Left colon (tissue), 2 donors: ENCODE measurements at regions not wholly inside any gene's neighbourhood (a gene's known extent, or its start where the extent isn't known, plus 50 kb on each side); places are given as distances from the start of the nearest gene placed in this dataset.

ENCODE experiments used
- ATAC-seq: fragments of 200-7000 bp; cut with Tn5 transposase; one replicate; pipeline ENCODE4 v1.9.1; 2020; ENCODE audit warnings: mild to moderate bottlenecking, moderate library complexity
- DNase-seq, 2 donors: peaks; one replicate each; pipeline ENCODE4 v3.0.0-alpha.2; 2020
- intact Hi-C, 2 donors: fragments of 100-400 bp; cut with DNase I in 1 of 2; cut with micrococcal nuclease in 1 of 2; formaldehyde crosslinking; loops; one replicate each; pipeline versions ENCODE4 v1.11.2 to v1.14.0; 2022; cut with DNase I, micrococcal nuclease
- donor health status: DM: no; HTN: no; CAD: no.
- donor health status: DM: yes; HTN: yes; CAD: no.

DNA sequence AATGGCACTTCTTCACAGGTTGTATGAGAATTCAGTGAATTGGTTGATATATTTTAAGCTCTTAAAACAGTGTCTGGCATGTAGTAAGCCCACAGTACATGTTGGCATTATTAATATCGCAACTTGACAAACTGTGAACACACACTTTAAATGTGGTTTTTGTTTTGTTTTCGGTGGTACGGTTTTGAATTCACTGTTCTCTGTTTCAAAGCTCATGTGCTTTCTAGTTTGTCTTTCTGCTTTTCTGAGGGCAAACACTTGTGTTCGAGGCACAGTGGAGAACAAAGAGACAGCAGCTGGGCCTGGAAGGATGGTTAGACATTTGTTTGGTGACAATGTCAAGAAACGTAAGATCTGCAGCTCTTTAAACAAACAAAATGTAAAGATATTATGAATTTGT lies 276.5 kb upstream of the MC4R start:
- ATAC-seq = no peak

DNA sequence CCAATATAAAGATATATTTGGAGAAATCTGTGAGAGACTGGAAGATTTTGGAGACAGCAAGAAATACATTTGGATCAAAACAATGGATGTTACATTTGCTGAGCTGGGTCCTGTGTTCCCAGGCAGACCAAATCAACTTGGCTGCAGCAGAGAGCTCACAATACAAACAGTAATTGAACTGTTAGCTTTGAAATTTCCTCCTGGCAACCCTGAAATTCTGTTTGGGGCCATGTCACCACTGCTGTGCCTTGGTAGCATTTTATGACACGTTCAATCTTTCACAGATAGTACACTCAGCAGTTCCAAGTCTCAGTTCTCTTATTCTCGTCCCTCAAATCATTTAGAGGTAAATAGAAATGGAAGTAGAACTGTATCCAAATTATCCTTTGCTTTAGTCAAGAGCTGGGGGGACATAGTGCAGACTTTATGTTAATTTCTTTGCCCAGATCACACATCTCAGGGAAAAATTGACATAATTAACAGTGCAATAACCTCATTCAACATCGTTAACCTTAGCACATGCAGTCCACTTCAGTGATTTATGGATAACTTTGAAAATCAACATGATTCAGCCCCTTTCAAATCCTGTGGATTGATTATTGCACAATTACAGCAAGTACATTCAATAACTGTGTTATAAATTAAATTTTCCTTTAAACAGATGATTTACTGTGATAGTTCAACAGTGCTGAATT lies 277.4 kb upstream of the MC4R start:
- intact Hi-C loops = no loop called here
- DNase-seq (no peak), ATAC-seq (no peak)

More for the DNA sequence above, 276.5 kb upstream of the MC4R start:
- DNase-seq = no peak
- intact Hi-C loops = no loop called here

DNA sequence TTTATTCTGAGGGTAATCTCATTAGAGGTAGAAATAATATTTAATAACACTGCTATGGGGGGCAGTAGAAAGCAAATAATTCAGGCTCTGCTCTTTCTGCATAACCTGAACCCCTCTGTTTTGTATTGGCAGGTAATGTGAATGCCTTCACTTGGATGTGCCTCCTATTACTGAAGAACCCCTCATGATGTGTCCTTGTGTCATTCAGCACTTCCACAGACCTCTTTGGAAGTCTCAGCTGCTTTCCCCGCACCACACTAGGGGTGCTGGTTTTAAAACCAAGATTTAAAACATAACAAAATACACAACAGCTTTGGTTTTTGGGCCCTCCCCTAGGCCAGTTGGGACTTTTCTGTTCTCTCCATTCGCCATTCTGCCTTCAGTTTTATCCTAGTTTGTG lies 281.7 kb upstream of the MC4R start:
- no peak for ATAC-seq
- intact Hi-C loops = no loop called here
- no peak for DNase-seq

DNA sequence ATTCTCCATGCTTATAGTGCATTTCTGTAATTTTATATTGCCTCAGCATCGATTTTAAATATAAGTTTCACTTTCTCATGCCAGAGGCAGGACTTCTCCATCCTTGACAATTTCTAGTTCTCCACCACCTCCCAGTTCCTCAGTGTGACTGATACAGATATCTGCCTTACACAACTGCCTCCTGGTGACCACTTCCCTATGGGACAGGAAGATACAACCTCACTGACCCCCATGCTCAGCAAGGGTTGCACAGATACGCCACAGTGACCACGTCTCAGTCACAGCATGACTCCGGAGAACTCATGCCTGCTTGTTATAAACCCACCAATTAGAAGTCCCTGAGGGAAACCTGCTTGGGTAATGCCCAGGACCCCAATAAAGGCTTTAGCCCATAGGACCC lies 284.0 kb upstream of the MC4R start:
- DNase-seq (no peak), ATAC-seq (no peak)
- intact Hi-C loops = no loop called here

- intact Hi-C loops = no loop called here
- ATAC-seq (no peak), DNase-seq (no peak)
Measured at GRCh38 chr18:60662491-60662890, 289.9 kb upstream of the MC4R start.

DNA sequence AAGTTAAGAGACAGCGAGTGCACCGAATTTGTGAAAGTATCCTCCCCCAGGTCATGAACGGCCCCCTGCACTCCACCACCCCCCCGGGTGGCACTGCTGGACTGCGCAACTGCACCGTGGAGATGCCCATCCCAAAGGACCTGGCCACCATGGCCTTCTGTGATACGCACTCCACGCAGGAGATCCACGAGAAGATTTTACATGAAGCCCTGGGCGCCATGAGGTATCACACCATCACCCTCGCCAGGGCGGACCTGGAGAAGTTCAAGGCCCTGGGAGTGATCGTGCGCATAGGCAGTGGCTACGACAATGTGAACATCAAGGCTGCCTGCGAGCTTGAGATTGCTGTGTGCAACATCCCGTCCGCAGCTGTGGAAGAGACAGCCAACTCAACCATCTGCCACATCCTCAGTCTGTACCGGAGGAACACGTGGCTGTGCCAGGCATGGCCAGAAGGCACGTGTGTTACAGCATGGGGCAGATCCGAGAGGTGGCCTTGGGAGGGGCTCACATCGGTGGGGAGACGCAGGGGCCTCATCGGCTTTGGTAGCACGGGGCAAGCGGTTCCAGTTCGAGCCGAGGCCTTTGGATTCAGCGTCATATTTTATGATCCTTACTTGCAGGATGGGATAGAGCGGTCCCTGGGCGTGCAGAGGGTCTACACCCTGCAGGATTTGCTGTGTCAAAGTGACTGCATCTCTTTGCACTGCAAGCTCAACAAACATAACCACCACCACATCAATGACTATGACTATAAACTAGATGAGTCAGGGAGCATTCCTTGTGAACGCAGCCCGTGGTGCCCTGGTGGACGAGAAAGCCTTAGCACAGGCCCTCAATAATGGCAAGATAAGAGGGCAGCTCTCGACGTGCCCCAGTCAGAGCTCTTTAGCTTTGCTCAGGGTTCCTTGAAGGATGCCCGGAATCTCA lies 290.8 kb upstream of the MC4R start:
- intact Hi-C loops = no loop called here
- DNase-seq (no peak), ATAC-seq (no peak)

DNA sequence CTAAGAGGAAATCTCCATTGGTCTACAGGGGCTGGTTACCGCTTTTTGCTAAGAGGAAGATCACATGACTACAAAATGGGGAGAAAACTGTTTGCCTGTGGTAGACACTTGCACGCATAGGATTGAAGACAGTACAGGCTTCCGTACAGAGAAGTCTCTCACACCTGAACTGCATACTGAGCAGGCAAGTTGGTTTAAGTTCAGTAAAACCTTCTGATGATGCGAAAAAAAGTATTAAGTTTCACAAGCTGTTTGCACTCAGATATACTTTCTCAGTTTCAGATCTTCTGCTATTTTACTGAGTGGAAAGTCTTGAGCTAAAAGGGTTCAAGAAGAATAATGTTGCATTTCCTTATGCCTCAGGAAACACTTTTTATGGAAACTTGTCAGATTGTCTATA lies 292.2 kb upstream of the MC4R start:
- intact Hi-C loops = no loop called here
- DNase-seq (no peak), ATAC-seq (no peak)

DNA sequence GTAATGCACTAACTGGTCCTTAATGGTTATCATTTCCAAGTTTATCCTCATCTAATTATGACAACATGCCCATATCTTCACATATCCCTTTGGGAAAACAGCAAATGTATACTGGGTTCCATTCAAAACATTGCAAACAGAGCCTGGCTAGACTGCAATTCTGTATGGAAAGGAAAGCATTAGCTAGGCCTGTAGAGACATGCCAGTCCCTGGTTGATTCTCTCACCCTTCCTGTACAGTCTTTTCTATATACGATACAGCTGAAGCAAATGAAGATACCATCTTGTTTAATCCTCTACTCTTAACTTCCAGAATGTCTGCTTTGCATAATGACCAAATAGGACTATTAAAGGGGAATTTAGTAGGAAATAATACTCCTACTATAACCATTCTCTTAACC lies 294.4 kb upstream of the MC4R start:
- intact Hi-C loops = no loop called here
- no peak for ATAC-seq

GRCh38 chr18:60668583-60668982 lies 296.0 kb upstream of the MC4R start:
- DNase-seq (no peak), ATAC-seq (no peak)
- intact Hi-C loops = no loop called here

More for the DNA sequence above, 294.4 kb upstream of the MC4R start:
- no peak for DNase-seq

- ATAC-seq (no peak), DNase-seq (no peak)
- intact Hi-C loops = no loop called here
Measured at GRCh38 chr18:60669938-60670337, 297.4 kb upstream of the MC4R start.

- ATAC-seq = no peak
Measured at GRCh38 chr18:60671021-60671420, 298.4 kb upstream of the MC4R start.

DNA sequence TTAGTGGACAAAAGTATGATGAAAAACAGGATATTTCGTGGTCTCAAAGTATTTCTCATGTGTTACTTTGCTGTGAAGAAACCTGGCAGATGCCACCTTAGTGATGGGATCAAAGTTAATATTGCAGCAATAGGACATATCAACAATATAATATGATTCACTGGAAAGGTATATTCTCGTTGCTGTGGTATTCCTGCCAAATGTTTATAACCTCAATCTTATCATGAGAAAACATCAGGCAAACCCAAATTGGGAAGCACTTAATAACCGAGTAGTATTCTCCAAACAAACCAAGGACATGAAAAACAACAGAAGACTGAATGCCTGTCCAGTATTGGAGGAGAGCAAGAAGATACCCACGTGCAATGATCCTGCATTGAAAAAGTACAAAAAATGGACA lies 302.6 kb upstream of the MC4R start:
- intact Hi-C loops = no loop called here
- DNase-seq (no peak), ATAC-seq (no peak)

More at GRCh38 chr18:60671021-60671420, 298.4 kb upstream of the MC4R start:
- intact Hi-C loops = no loop called here
- no peak for DNase-seq

GRCh38 chr18:60675801-60676200 lies 303.2 kb upstream of the MC4R start:
- intact Hi-C loops = no loop called here
- no peak for DNase-seq
- no peak for ATAC-seq

DNA sequence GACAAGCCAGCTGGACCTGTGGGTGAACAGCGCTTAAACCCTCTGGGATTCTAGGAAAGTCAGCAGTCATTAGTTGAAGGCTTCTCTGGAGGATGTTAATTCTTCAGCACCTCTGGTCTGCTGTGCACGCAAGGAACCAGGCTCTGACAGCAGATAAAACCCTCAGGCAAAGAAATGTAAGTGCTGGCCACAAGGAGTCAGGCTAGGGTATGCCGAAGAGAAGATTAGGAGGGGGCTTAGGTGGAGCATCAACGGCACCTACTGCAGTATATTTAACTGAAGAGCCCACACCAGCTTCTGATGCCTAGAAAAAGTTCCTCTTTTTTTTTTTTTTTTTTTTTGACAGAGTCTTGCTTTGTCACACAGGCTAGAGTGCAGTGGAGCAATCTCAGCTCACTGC lies 304.2 kb upstream of the MC4R start:
- intact Hi-C loops = no loop called here
- ATAC-seq (no peak), DNase-seq (no peak)

DNA sequence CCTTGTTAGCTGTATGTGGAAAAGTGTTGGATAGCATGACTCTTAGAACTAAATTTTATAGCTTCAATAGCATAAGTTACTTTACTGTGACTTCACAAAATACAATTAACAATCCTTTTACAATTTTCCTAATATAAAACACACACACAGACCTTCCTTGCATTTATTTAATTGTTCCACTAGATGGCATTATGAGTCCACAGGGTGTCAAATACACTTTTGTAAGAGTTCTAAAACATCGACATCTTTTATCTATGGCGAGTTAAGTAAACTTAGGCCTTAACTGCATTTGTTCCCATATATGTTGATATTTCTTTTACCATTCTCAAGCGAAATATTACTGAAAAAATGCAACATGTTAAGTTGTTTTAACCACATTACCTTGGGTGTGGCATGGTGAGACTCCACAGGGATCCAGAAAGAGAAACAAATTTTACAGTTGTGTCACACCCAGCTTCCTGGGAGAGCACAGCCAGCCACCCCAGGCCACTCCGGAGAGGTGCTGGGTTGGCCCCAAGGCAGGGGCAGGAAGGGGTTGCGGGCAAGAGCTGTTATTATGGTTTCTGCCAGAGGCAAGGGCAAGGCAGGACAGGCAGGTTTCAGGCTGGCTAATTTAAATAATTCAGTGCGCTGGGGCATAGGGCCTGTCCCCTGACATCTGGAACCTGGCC lies 312.4 kb upstream of the MC4R start:
- intact Hi-C loops = loop anchor here in 1 of 2 donors (10.0 kb wide), 1 partner anchor 820 kb away; no protein-coding TSS in a partner anchor

GRCh38 chr18:60686142-60686541 lies 313.6 kb upstream of the MC4R start:
- ATAC-seq (no peak), DNase-seq (no peak)
- intact Hi-C loops = loop anchor here in 1 of 2 donors (10.0 kb wide), 1 partner anchor 819 kb away; no protein-coding TSS in a partner anchor

More for the DNA sequence above, 312.4 kb upstream of the MC4R start:
- no peak for DNase-seq
- ATAC-seq = no peak

DNA sequence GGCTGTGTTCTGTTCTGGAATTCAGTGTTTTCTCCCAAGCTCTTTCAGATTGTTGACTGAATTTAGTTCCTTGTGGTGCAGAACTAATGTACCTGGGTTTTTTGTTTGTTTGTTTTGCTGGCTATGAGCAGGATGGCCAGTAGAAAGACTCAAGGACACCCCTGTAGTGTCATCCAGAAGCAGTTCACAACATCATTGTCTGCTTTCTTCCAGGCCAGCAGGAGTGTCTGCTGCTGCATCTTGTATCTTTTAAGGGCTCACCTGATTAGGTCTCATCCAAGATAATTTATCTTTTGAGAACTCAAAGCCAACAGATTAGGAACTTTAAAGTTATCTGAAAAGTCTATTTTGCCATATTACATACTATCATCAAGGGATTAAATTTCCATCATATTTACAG lies 318.5 kb upstream of the MC4R start:
- intact Hi-C loops = no loop called here
- DNase-seq = no peak
- ATAC-seq = no peak

GRCh38 chr18:60693426-60693825 lies 320.9 kb upstream of the MC4R start:
- DNase-seq (no peak), ATAC-seq (no peak)
- intact Hi-C loops = no loop called here

DNA sequence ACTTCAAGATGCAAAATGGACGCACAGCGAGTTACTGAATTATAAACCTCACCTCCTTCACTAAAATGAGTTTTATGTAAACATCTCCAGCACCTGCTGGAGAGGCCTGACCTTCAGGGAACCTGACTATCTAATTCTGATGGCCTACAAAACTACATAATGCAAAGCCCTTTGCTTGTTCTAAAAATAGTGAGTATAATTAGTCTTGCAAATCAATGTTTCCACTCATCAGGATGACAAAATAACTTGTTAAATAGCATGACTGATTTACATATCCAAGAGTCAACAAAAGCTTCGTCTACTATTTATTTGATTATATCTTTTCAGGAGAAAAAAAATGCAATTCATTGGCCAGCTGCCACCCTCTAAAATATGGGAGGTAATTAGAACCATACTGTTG lies 326.3 kb upstream of the MC4R start:
- intact Hi-C loops = no loop called here
- DNase-seq (no peak), ATAC-seq (no peak)

GRCh38 chr18:60722742-60723141 lies 350.2 kb upstream of the MC4R start:
- ATAC-seq (no peak), DNase-seq (no peak)
- intact Hi-C loops = no loop called here
